ENCODE measurements at regions not wholly inside any gene's neighbourhood (a gene's known extent, or its start where the extent isn't known, plus 50 kb on each side); places are given as distances from the start of the nearest gene placed in this dataset.

- H3K4me1 ChIP-seq: peaks cover 0 to 4% (median 0%) of the 10 kb centered on the region in 12 donors
- ATAC-seq (no peak), DNase-seq (no peak)
- TF ChIP-seq POLR2A (IDR thresholded peaks at IDR 0.05) (no peak), CTCF (IDR thresholded peaks at IDR 0.05) (no peak)
- H3K27ac ChIP-seq: no peak overlapping the region
- no peak overlapping the region for H3K4me3 ChIP-seq
- no peaks in the 10 kb centered on the region for H3K9me3 ChIP-seq
- no peaks in the 10 kb centered on the region for H3K36me3 ChIP-seq
- 69 to 86% (median 74%) methylated on average over 2 of the region's 2 CpGs for WGBS, 4 donors
- no peaks in the 10 kb centered on the region for H3K27me3 ChIP-seq
- intact Hi-C loops (cut with DNase I): no loop called here
Measured at GRCh38 chr13:84677836-84678235, 795.6 kb upstream of the SLITRK1 start.

GRCh38 chr13:84672616-84673015 lies 790.3 kb upstream of the SLITRK1 start:
- H3K4me3 ChIP-seq: no peak overlapping the region
- DNase-seq (no peak), ATAC-seq (no peak)
- no peak overlapping the region for H3K27ac ChIP-seq
- WGBS, 4 donors: 46 to 58% (median 55%) methylated on average over 3 of the region's 3 CpGs
- H3K9me3 ChIP-seq: no peaks in the 10 kb centered on the region
- TF ChIP-seq CTCF (IDR thresholded peaks at IDR 0.05) (no peak), POLR2A (IDR thresholded peaks at IDR 0.05) (no peak)
- H3K36me3 ChIP-seq: no peaks in the 10 kb centered on the region
- no peaks in the 10 kb centered on the region for H3K4me1 ChIP-seq
- intact Hi-C loops (cut with DNase I): no loop called here
- H3K27me3 ChIP-seq: no peaks in the 10 kb centered on the region

- Histone ChIP-seq H3K27me3 (no peaks in the 10 kb centered on the region), H3K36me3 (no peaks in the 10 kb centered on the region), H3K27ac (no peak overlapping the region), H3K9me3 (no peaks in the 10 kb centered on the region), H3K4me1 (no peaks in the 10 kb centered on the region), H3K4me3 (no peak overlapping the region)
- intact Hi-C loops (cut with DNase I): no loop called here
- WGBS, 4 donors: 49 to 73% (median 59%) methylated on average over 1 of the region's 1 CpG
- ATAC-seq (no peak), DNase-seq (no peak)
- TF ChIP-seq POLR2A (IDR thresholded peaks at IDR 0.05) (no peak), CTCF (IDR thresholded peaks at IDR 0.05) (no peak)
Measured at GRCh38 chr13:84670245-84670644, 788.0 kb upstream of the SLITRK1 start.

GRCh38 chr13:84668637-84669036 lies 786.4 kb upstream of the SLITRK1 start:
- Histone ChIP-seq H3K36me3 (no peaks in the 10 kb centered on the region), H3K4me1 (no peaks in the 10 kb centered on the region), H3K4me3 (no peak overlapping the region), H3K9me3 (no peaks in the 10 kb centered on the region), H3K27me3 (no peaks in the 10 kb centered on the region), H3K27ac (no peak overlapping the region)
- intact Hi-C loops (cut with DNase I): no loop called here
- TF ChIP-seq POLR2A (IDR thresholded peaks at IDR 0.05) (no peak), CTCF (IDR thresholded peaks at IDR 0.05) (no peak)
- no peak for DNase-seq
- WGBS, 4 donors: 68 to 96% (median 82%) methylated on average over 1 of the region's 1 CpG
- no peak for ATAC-seq
